OCI-LY1 (cell line): ENCODE measurements at regions not wholly inside any gene's neighbourhood (a gene's known extent, or its start where the extent isn't known, plus 50 kb on each side); places are given as distances from the start of the nearest gene placed in this dataset.

ENCODE experiments used
- EZH2 ChIP-seq: fragments of 200-600 bp; sonication (generic), shearing (Covaris generic); IDR thresholded peaks from 2 replicates; pipeline ENCODE4 v1.8.0; 2017; ENCODE audit warnings: borderline replicate concordance, mixed run types, mild to moderate bottlenecking, antibody characterized with exemption, low read length, moderate library complexity, mixed read lengths
- TF ChIP-seq, protein P1 (sequence below): fragments of 200-600 bp; sonication (generic), shearing (Covaris generic); IDR thresholded peaks from 2 replicates; pipeline ENCODE4 v1.5.1; 2017; ENCODE audit warnings: mild to moderate bottlenecking, antibody characterized with exemption, low read length, moderate library complexity, mixed read lengths

DNA sequence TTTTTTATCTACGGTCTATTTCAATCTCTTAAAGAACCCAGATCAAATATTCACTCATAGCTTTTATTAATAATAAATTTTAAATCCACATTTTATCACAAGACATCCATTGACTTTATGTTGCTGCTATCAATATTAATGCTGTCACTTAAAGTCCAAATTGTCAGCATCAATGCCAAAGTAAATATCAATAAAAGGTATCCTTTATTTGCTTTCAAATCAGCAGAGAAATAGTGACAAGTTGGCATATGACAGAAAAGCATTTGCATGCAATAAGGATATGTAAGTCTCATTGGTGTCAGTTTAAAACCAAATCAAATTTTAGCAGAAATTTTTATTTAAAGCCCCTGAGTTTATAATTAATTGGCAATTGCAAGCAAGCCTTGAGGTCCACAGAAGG, 775.4 kb downstream of the ADCYAP1 start:
- TF ChIP-seq, protein P1, sequence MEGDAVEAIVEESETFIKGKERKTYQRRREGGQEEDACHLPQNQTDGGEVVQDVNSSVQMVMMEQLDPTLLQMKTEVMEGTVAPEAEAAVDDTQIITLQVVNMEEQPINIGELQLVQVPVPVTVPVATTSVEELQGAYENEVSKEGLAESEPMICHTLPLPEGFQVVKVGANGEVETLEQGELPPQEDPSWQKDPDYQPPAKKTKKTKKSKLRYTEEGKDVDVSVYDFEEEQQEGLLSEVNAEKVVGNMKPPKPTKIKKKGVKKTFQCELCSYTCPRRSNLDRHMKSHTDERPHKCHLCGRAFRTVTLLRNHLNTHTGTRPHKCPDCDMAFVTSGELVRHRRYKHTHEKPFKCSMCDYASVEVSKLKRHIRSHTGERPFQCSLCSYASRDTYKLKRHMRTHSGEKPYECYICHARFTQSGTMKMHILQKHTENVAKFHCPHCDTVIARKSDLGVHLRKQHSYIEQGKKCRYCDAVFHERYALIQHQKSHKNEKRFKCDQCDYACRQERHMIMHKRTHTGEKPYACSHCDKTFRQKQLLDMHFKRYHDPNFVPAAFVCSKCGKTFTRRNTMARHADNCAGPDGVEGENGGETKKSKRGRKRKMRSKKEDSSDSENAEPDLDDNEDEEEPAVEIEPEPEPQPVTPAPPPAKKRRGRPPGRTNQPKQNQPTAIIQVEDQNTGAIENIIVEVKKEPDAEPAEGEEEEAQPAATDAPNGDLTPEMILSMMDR: no peak
- TF ChIP-seq EZH2: no peak
